ENCODE measurements at regions not wholly inside any gene's neighbourhood (a gene's known extent, or its start where the extent isn't known, plus 50 kb on each side); places are given as distances from the start of the nearest gene placed in this dataset.
"Not testable (repeated sequence)": the region's sequence is repeated elsewhere in the genome, so short reads cannot be mapped to it uniquely, and the experiment has no call there.

DNA sequence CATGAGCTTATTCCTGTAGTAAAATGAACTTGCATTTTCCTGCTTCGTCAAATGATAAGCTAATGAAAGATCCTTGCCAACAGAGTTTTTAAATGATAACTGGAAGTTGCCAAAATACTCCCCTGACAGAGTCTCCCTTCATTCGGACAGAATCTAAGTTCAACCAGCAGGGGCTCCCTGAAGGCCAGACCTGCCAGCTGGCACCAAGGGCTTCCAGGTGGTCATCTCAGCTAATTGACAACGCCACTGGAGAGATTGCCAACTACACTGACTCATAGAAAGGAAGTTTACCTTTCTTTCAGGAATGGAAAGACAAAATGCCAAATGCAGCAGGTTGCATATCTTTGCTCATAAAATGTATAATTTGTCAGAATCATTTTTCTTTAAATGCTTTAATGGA is 462.8 kb downstream of the GXYLT1 start:
- DNase-seq (ENCODE audit: low read depth, low spot score): no peak

DNA sequence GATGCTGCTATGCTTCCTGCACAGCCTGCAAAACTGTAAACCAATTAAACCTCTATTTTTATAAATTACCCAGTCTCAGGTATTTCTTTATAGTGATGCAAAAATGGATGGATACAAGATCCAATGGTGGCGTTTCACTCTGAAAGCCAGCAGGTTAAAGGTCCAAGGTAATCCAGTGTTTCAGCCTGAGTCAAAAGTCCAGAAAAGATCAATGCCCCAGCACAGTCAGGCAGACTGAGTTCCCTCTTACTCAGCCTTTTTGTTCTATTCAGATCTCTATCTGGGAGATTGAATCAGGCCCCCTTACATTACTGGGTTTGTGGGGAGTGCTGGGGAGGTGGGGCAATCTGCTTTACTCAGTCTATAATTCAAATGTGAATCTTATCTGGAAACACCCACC is 464.5 kb downstream of the GXYLT1 start:
- no peak for DNase-seq (ENCODE audit: low read depth, low spot score)

DNA sequence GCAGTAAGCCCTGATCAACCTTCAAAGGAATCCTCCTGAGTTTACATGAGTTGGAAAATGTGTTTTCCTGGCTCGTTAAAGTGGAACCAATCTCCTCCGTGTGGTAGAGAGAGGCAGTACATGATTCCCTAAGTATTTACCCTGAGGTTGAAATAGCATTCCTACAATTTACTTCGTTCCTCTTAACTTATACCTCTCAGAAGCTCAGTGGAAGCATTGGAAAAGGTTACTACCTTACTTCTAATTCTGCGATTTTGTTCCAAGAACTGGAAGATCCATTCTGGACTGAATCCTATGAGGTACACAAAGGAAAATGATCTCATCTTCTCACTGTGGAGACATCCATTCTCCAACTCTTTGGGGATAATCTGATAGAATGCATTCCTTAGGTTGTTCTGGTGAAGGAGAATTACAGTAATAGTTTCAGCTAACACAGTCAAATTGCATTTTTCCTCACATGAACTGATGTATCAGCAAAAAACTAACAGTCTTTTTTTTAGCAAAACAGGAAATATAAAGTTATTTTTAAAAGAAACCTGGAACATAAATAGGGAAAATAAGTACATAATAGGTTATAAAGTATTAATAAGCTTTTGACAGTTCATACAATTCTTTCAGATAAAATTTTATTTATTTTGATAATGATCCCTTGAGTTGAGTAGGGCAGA is 475.6 kb downstream of the PDZRN4 start:
- no peak for DNase-seq (ENCODE audit: low read depth, low spot score)

DNA sequence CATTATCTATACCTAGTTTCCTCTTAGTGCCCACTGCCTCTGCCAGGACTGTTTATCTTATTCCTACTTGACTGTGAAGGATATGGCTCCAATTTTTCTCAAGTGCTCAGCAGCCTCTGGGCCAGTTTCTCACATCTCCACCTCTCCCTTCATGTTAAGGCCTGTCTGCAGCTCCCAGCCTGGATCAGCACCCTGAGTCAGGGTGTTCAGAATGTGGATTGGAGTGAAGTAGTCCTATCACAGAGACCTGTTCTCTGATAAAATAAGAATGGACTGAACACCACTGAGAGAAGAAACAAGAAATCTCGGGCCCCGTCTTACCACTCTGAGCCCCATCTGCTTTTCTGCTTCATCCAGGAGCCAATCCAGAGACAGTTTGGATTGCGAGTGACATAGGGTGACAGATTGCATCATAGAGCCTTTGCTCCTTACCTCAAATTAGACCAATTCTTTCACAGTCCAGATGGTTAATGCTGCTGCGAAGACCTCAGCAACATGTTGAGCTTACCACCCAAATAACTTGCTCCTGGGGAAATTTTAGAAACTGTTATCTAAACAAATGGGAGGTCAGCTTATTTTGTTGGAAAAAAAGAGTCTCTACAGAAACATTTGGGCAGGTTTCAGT is 473.1 kb downstream of the PDZRN4 start:
- DNase-seq (ENCODE audit: low read depth, low spot score): no peak

DNA sequence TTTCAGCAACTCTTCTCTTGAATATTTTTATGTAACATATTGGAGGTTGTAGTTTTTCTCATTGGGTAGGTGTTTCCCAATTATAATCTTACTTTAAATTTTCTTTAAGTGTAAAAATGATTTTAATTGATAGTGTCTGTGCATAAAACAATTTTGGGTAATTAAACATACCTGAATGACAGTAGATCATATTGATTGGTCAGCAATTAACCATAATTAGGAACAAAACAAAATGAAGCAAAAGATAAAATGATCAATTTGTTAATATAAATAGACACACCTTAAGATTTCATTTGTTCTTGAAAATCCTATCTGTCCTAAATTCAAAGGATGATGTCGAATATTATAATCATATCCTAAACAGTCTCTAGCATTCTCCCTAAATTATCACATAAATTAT is 468.3 kb downstream of the PDZRN4 start:
- no peak for DNase-seq (ENCODE audit: low read depth, low spot score)

DNA sequence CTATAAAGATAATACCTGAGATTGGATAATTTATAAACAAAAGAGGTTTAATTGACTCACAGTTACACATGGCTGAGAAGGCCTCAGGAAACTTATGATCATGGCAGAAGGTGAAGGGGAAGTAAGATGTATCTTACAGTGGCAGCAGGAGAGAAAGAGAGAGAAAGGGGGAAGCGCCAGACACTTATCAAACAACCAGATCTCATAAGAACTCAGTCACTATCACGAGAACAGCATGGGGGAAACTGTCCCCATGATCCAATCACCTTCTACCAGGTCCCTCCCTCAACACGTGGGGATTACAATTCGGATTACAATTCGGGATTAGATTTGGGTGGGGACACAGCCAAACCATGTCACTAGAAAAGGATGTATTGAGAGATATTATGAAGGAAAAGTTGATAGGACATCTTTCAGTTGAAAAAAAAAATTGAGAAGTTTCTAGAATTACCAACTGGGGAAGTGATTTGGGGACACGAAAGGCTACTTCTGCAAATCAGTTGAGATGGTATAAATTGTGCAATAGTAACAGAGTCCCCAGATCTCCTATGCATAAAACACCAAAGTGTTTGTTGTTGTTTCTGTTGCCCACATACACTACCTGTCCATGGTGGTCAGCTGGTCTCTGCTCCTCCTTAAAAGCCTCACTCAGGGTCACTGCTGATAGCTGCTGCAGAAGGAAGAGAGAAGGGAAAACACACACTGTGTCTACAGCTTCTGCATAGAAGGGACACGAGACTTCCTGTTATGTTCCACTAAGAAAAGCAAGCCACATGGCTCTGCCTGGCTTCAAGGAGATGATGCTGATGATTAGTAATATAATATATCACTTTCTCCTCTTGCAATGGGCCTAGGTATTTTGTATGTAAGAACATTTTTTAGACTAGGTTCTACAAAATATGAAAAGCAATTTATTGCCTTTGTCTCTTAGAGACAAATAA is 465.5 kb downstream of the PDZRN4 start:
- DNase-seq (ENCODE audit: low read depth, low spot score): no peak

DNA sequence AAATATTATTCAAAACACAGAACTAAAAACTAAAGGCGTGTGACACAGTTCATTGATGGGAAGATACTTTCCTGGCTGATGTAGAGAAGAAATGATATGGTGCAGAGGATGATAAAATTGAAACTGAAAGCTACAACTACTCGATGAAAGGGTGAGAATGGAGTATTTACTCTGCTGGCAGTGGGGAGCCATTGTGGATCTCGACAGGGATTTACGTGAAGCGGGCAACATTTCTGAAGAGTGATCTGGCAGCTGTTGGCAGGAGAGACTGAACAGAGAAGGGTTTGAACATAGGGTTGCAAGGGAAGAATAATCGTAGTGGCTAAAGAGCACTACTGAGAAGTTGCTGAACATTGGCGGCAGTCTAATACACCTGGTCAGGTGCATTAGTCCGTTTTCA is 464.9 kb downstream of the PDZRN4 start:
- DNase-seq (ENCODE audit: low read depth, low spot score): no peak

DNA sequence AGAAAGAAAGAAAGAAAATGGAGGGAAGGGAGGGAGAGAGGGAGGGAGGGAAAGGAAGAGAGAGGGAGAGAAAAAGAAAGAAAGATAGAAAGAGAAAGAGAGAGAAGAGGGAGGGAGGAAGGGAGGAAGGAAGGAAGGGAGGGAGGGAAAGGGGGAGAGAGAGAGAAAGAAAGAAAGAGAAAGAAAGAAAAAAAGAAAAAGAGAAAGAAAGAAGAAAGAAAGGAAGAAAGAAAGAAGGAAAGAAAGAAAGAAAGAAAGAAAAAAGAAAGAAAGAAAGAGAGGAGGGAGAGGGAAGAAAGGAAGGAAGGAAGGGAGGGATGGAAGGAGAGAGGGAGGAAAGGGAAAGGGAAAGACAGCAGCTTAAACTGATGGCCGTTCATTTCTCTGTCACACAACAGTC is 457.5 kb downstream of the PDZRN4 start:
- no peak for DNase-seq (ENCODE audit: low read depth, low spot score)

DNA sequence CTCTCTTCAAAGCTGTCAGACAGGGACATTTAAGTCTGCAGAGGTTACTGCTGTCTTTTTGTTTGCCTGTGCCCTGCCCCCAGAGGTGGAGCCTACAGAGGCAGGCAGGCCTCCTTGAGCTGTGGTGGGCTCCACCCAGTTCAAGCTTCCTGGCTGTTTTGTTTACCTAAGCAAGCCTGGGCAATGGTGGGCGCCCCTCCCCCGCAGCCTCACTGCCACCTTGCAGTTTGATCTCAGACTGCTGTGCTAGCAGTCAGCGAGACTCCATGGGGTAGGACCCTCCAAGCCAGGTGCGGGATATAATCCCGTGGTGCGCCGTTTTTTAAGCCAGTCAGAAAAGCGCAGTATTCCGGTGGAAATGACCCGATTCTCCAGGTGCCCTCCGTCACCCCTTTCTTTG is 454.7 kb downstream of the PDZRN4 start:
- not testable (repeated sequence) for DNase-seq (ENCODE audit: low read depth, low spot score)

DNA sequence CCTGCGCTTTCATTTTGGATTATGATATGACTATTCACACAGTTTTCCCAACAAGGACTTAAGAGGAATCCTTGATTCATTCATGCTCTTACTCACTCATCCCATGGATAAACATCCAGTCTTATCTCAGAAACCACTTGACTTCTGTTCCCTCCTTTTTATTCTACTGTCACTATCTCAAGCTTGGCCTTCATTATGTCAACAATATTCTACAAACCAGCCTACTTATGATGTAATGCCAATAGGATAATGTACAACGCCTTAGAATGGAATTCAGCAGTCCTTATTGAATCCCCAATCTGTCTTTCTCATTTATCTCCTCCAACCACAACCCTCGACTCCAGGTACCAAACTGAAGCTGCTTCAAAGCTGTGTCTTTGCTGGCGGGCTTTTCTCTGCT is 448.5 kb downstream of the PDZRN4 start:
- DNase-seq (ENCODE audit: low read depth, low spot score): no peak

DNA sequence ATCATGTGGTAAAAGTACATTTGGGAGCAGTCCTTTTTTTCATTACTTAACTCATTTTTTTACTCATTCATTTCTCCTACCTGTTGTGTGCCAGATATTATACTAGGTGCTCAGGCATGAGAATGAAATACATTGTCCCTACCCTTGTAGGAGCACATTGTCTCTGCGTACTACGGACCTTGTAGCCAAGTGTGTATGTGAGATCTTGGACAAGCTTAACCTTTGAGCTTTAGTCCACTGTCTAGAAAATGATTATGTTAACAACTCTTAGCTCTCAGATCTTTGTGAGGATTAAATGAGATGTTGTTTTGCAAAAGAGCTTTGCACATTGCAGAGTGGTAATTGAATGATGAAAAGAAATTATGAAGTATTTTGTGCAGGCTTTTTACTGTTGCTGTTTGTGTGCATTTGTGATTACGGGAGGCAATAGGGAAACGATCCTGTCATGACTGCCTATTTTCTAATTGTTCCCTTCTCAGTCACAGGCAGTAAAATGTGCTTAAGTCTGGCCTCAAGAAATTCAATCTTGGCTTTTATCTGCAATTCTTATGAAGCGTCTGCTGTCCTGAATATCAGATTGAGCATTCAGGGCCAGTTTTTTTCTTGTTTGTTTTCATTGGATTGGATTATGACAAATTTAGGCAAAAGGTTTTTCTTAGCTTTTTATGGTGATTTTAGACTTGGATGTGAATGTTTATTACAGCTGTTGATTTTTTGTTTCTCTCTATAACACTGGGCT is 447.7 kb downstream of the PDZRN4 start:
- DNase-seq (ENCODE audit: low read depth, low spot score): no peak

DNA sequence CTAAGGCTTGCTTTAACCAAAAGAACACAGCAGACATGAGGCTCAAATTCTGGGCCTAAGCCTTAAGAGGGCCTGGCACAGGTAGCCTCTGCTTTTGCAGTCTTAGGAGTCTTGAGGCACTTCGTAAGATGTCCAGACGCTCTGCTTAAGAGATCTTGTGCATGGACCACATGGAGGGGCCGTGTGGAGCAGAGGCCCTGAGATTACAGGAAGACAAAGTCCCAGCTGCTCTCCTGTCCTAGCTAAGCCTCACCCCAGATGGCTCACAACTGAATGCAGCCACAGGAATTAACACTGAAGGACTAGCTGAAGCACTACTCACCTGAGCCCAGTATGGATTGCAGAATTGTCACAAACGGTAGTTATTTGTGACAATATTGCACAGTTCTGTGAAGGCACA is 446.0 kb downstream of the PDZRN4 start:
- no peak for DNase-seq (ENCODE audit: low read depth, low spot score)

DNA sequence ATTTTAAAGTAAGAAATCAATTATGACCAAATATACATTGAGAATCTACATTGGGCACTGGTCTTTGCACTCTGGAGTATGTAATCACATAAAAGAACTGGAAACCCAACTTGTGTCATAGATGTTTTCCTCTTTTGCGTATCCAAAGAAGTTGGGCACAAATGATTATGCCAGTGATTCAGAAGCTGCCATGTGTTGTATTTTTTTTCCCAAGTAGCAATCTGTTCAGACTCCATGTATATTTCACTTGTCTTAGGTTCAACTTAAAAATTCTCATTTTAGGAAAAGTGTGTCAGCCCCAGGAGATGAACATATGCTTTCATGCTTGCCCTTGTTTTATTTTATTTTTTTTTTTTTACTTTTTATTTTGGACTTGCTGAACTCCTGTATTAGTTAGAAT is 441.5 kb downstream of the PDZRN4 start:
- DNase-seq (ENCODE audit: low read depth, low spot score): no peak

DNA sequence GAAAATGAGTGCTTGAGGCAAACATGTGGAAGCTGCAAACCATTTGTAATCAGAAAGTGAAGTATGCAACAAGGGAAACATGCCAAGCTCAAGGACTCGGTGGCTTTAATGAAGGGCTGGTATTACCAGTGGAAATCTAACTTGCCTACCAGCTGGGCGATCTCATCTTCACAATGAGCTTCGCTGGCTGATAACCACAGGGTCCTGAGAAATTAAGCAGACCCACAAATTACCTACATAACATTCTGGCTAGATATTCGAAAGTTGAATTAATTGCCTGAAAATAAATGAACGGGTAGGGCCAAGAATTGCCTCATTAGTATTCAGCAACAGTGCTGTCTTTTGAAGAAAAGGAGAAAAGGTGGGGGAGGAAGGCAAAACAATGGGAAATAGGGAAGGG is 439.4 kb downstream of the PDZRN4 start:
- DNase-seq (ENCODE audit: low read depth, low spot score): no peak

DNA sequence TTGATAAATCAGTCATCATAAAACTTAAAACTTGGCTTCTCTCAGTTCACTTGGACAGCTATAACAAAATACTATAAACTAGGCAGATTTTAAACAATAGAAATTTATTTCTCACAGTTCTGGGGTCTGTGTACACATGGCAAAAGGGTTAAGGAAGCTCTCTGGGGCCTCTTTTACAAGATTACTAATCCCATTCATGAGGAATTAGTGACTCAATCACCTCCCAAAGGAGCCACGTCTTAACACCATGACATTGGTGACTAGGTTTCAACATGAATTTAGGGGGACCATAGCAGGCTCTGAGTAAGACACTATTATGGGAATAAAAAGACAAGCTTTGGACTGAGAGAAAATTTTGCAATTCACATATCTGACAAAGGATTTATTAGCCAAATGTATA is 436.5 kb downstream of the PDZRN4 start:
- DNase-seq (ENCODE audit: low read depth, low spot score): no peak

All from activated naive CD8-positive, alpha-beta T cell treated with anti-CD3 and anti-CD28 coated beads, Interleukin-2, amount 50 U/mL, for 16 hours (primary cell).